ENCODE measurements at regions not wholly inside any gene's neighbourhood (a gene's known extent, or its start where the extent isn't known, plus 50 kb on each side); places are given as distances from the start of the nearest gene placed in this dataset.

- no peaks in the 10 kb centered on the region for H4K20me1 ChIP-seq (ENCODE audit: low read depth, low read length)
- H2AFZ ChIP-seq (ENCODE audit: low read depth, low read length, severe bottlenecking) = no peak overlapping the region
- no peak overlapping the region for H3K9ac ChIP-seq (ENCODE audit: low read length)
- H3F3A ChIP-seq (ENCODE audit: insufficient read depth) = no peaks in the 10 kb centered on the region
- no peak overlapping the region for H3K27ac ChIP-seq (ENCODE audit: low read depth, low read length)
- H3K4me3 ChIP-seq (ENCODE audit: insufficient read depth, low read length, poor library complexity, severe bottlenecking) = no peak overlapping the region
- TF ChIP-seq EZH2phosphoT487 (conservative IDR thresholded peaks at IDR 0.05; ENCODE audit: low read length) = no peak
- no peak for TF ChIP-seq CTCF (IDR thresholded peaks at IDR 0.05; ENCODE audit: insufficient read depth, low read length, poor library complexity, severe bottlenecking)
- no peaks in the 10 kb centered on the region for H3K9me2 ChIP-seq (replicated peaks; ENCODE audit: insufficient read depth, low read length)
- H3K36me3 ChIP-seq (ENCODE audit: low read length) = no peaks in the 10 kb centered on the region
- no peaks in the 10 kb centered on the region for H3K79me2 ChIP-seq (ENCODE audit: insufficient read depth, low read length)
- H3K9me3 ChIP-seq (ENCODE audit: insufficient read depth, low read length) = no peaks in the 10 kb centered on the region
- H3K4me2 ChIP-seq (ENCODE audit: low read depth, low read length, poor library complexity, severe bottlenecking) = no peak overlapping the region
- no peaks in the 10 kb centered on the region for H3K27me3 ChIP-seq (ENCODE audit: low read length)
These were observed 61.3 kb upstream of the HEY2 start for GRCh38 chr6:125688138-125688537.

GRCh38 chr6:125693480-125693879 lies 56.0 kb upstream of the HEY2 start:
- H3K27ac ChIP-seq (ENCODE audit: low read depth, low read length) = no peak overlapping the region
- H2AFZ ChIP-seq (ENCODE audit: low read depth, low read length, severe bottlenecking) = no peak overlapping the region
- H3K27me3 ChIP-seq (ENCODE audit: low read length) = no peaks in the 10 kb centered on the region

GRCh38 chr6:125699591-125699990 lies 49.8 kb upstream of the HEY2 start:
- H2AFZ ChIP-seq (ENCODE audit: low read depth, low read length, severe bottlenecking) = no peak overlapping the region
- H3K27me3 ChIP-seq (ENCODE audit: low read length) = no peaks in the 10 kb centered on the region
- H4K20me1 ChIP-seq (ENCODE audit: low read depth, low read length) = no peaks in the 10 kb centered on the region
- no peaks in the 10 kb centered on the region for H3K36me3 ChIP-seq (ENCODE audit: low read length)
- no peaks in the 10 kb centered on the region for H3K79me2 ChIP-seq (ENCODE audit: insufficient read depth, low read length)
- H3K27ac ChIP-seq (ENCODE audit: low read depth, low read length) = no peak overlapping the region
- H3K9ac ChIP-seq (ENCODE audit: low read length) = no peak overlapping the region
- H3K9me3 ChIP-seq (ENCODE audit: insufficient read depth, low read length) = no peaks in the 10 kb centered on the region
- H3K9me2 ChIP-seq (replicated peaks; ENCODE audit: insufficient read depth, low read length) = no peaks in the 10 kb centered on the region
- no peak overlapping the region for H3K4me3 ChIP-seq (ENCODE audit: insufficient read depth, low read length, poor library complexity, severe bottlenecking)
- TF ChIP-seq EZH2phosphoT487 (conservative IDR thresholded peaks at IDR 0.05; ENCODE audit: low read length) = no peak
- TF ChIP-seq CTCF (IDR thresholded peaks at IDR 0.05; ENCODE audit: insufficient read depth, low read length, poor library complexity, severe bottlenecking) = no peak
- no peak overlapping the region for H3K4me2 ChIP-seq (ENCODE audit: low read depth, low read length, poor library complexity, severe bottlenecking)
- no peaks in the 10 kb centered on the region for H3F3A ChIP-seq (ENCODE audit: insufficient read depth)

More at GRCh38 chr6:125693480-125693879, 56.0 kb upstream of the HEY2 start:
- Histone ChIP-seq H3K9me3 (ENCODE audit: insufficient read depth, low read length) (no peaks in the 10 kb centered on the region), H4K20me1 (ENCODE audit: low read depth, low read length) (no peaks in the 10 kb centered on the region), H3K36me3 (ENCODE audit: low read length) (no peaks in the 10 kb centered on the region), H3K4me2 (ENCODE audit: low read depth, low read length, poor library complexity, severe bottlenecking) (no peak overlapping the region), H3K4me3 (ENCODE audit: insufficient read depth, low read length, poor library complexity, severe bottlenecking) (no peak overlapping the region), H3K79me2 (ENCODE audit: insufficient read depth, low read length) (no peaks in the 10 kb centered on the region), H3K9ac (ENCODE audit: low read length) (no peak overlapping the region), H3K9me2 (replicated peaks; ENCODE audit: insufficient read depth, low read length) (no peaks in the 10 kb centered on the region), H3F3A (ENCODE audit: insufficient read depth) (no peaks in the 10 kb centered on the region)
- no peak for TF ChIP-seq CTCF (IDR thresholded peaks at IDR 0.05; ENCODE audit: insufficient read depth, low read length, poor library complexity, severe bottlenecking)
- TF ChIP-seq EZH2phosphoT487 (conservative IDR thresholded peaks at IDR 0.05; ENCODE audit: low read length) = no peak

All from SU-DHL-6 (cell line).